WTC11 (cell line): ENCODE measurements at regions not wholly inside any gene's neighbourhood (a gene's known extent, or its start where the extent isn't known, plus 50 kb on each side); places are given as distances from the start of the nearest gene placed in this dataset.

Experiments used
- SP1 ChIP-seq: sonication (generic); formaldehyde crosslinking; conservative IDR thresholded peaks from 2 replicates; pipeline ENCODE4 v1.8.1; 2022; ENCODE audit warnings: missing genetic modification reagents
- USF2 ChIP-seq: sonication (generic); formaldehyde crosslinking; IDR thresholded peaks from 2 replicates; pipeline ENCODE4 v1.8.1; 2023; ENCODE audit warnings: mild to moderate bottlenecking, missing genetic modification reagents, moderate library complexity
- TF ChIP-seq, protein P1 (sequence below): sonication (generic); formaldehyde crosslinking; IDR thresholded peaks from 2 replicates; pipeline ENCODE4 v1.8.1; 2023; ENCODE audit warnings: mild to moderate bottlenecking, missing genetic modification reagents
- TF ChIP-seq, protein P2 (sequence below): sonication (generic); formaldehyde crosslinking; IDR thresholded peaks from 2 replicates; pipeline ENCODE4 v1.8.0; 2023; ENCODE audit warnings: missing genetic modification reagents
- TF ChIP-seq, protein P3 (sequence below): fragments of 200-600 bp; IDR thresholded peaks from 2 replicates; pipeline ENCODE4 v1.8.0; 2022; ENCODE audit warnings: antibody characterized with exemption
- TF ChIP-seq, protein P4 (sequence below): fragments of 250-450 bp; sonication (Bioruptor Pico); IDR thresholded peaks from 2 replicates; pipeline ENCODE4 v1.8.0; 2021; ENCODE audit warnings: mild to moderate bottlenecking

DNA sequence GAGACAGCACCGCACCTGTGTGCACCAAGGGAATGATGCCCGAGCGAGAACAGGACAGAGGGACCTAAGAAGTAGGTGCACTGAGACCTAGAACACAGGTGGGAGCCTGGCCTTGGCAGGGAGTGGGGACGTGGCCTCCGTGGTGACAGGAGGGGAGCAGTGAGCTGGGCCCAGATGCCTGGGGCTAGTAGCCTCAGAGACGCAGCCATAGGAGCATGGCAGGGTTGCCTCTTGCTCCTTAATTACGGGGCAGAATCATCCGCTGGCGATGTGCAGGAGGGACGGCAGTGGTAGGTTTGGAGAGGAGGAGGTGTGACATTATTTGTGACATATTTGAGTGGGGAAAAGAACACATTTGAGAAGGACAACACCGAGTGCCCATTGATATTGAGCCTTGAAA lies 57.0 kb upstream of the HPCAL1 start:
- TF ChIP-seq, protein P1, sequence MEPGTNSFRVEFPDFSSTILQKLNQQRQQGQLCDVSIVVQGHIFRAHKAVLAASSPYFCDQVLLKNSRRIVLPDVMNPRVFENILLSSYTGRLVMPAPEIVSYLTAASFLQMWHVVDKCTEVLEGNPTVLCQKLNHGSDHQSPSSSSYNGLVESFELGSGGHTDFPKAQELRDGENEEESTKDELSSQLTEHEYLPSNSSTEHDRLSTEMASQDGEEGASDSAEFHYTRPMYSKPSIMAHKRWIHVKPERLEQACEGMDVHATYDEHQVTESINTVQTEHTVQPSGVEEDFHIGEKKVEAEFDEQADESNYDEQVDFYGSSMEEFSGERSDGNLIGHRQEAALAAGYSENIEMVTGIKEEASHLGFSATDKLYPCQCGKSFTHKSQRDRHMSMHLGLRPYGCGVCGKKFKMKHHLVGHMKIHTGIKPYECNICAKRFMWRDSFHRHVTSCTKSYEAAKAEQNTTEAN (CRISPR knock-in tag), result no peak
- TF ChIP-seq, protein P2, sequence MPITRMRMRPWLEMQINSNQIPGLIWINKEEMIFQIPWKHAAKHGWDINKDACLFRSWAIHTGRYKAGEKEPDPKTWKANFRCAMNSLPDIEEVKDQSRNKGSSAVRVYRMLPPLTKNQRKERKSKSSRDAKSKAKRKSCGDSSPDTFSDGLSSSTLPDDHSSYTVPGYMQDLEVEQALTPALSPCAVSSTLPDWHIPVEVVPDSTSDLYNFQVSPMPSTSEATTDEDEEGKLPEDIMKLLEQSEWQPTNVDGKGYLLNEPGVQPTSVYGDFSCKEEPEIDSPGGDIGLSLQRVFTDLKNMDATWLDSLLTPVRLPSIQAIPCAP (CRISPR knock-in tag), result no peak
- TF ChIP-seq, protein P3, sequence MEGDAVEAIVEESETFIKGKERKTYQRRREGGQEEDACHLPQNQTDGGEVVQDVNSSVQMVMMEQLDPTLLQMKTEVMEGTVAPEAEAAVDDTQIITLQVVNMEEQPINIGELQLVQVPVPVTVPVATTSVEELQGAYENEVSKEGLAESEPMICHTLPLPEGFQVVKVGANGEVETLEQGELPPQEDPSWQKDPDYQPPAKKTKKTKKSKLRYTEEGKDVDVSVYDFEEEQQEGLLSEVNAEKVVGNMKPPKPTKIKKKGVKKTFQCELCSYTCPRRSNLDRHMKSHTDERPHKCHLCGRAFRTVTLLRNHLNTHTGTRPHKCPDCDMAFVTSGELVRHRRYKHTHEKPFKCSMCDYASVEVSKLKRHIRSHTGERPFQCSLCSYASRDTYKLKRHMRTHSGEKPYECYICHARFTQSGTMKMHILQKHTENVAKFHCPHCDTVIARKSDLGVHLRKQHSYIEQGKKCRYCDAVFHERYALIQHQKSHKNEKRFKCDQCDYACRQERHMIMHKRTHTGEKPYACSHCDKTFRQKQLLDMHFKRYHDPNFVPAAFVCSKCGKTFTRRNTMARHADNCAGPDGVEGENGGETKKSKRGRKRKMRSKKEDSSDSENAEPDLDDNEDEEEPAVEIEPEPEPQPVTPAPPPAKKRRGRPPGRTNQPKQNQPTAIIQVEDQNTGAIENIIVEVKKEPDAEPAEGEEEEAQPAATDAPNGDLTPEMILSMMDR, result no peak
- TF ChIP-seq SP1 (CRISPR knock-in tag), result no peak
- TF ChIP-seq, protein P4, sequence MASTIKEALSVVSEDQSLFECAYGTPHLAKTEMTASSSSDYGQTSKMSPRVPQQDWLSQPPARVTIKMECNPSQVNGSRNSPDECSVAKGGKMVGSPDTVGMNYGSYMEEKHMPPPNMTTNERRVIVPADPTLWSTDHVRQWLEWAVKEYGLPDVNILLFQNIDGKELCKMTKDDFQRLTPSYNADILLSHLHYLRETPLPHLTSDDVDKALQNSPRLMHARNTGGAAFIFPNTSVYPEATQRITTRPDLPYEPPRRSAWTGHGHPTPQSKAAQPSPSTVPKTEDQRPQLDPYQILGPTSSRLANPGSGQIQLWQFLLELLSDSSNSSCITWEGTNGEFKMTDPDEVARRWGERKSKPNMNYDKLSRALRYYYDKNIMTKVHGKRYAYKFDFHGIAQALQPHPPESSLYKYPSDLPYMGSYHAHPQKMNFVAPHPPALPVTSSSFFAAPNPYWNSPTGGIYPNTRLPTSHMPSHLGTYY (CRISPR knock-in tag), result no peak
- TF ChIP-seq USF2 (CRISPR knock-in tag), result no peak
